ENCODE measurements at regions not wholly inside any gene's neighbourhood (a gene's known extent, or its start where the extent isn't known, plus 50 kb on each side); places are given as distances from the start of the nearest gene placed in this dataset.

- Histone ChIP-seq H3K4me1 (no peaks in the 10 kb centered on the region), H3K27ac (no peak overlapping the region), H3K27me3 (no peaks in the 10 kb centered on the region), H3K9me3 (no peaks in the 10 kb centered on the region), H3K36me3 (no peaks in the 10 kb centered on the region), H3K4me3 (no peak overlapping the region)
- peak in 1 of 2 donors; percentile 38 for DNase-seq
- peak; percentile 61 to 64 for TF ChIP-seq CTCF (IDR thresholded peaks at IDR 0.05)
- intact Hi-C loops (cut with DNase I; ENCODE audit: low total_unique reads) = loop anchor here (10.0 kb wide), 2 partner anchors 662 to 752 kb away; no protein-coding TSS in a partner anchor
Observed at GRCh38 chr3:117526470-117527079, 817.0 kb downstream of the TUSC7 start.

GRCh38 chr3:117527346-117527745 is 817.8 kb downstream of the TUSC7 start:
- no peaks in the 10 kb centered on the region for H3K9me3 ChIP-seq

GRCh38 chr3:117528688-117529087 is 819.1 kb downstream of the TUSC7 start:
- no peak overlapping the region for H3K4me3 ChIP-seq
- DNase-seq = no peak
- intact Hi-C loops (cut with DNase I; ENCODE audit: low total_unique reads) = loop anchor here (10.0 kb wide), 2 partner anchors 664 to 754 kb away; no protein-coding TSS in a partner anchor
- H3K9me3 ChIP-seq = no peaks in the 10 kb centered on the region
- H3K4me1 ChIP-seq = no peaks in the 10 kb centered on the region
- no peaks in the 10 kb centered on the region for H3K27me3 ChIP-seq
- H3K27ac ChIP-seq = no peak overlapping the region
- H3K36me3 ChIP-seq = no peaks in the 10 kb centered on the region
- TF ChIP-seq CTCF (IDR thresholded peaks at IDR 0.05) = no peak

More at GRCh38 chr3:117527346-117527745, 817.8 kb downstream of the TUSC7 start:
- no peaks in the 10 kb centered on the region for H3K36me3 ChIP-seq
- H3K27me3 ChIP-seq = no peaks in the 10 kb centered on the region
- intact Hi-C loops (cut with DNase I; ENCODE audit: low total_unique reads) = loop anchor here (10.0 kb wide), 2 partner anchors 663 to 753 kb away; no protein-coding TSS in a partner anchor
- H3K4me1 ChIP-seq = no peaks in the 10 kb centered on the region
- no peak for TF ChIP-seq CTCF (IDR thresholded peaks at IDR 0.05)
- H3K4me3 ChIP-seq = no peak overlapping the region
- no peak for DNase-seq
- H3K27ac ChIP-seq = no peak overlapping the region

GRCh38 chr3:117531078-117531767 is 821.6 kb downstream of the TUSC7 start:
- Histone ChIP-seq H3K9me3 (no peaks in the 10 kb centered on the region), H3K36me3 (no peaks in the 10 kb centered on the region)

GRCh38 chr3:117532268-117532667 is 822.7 kb downstream of the TUSC7 start:
- intact Hi-C loops (cut with DNase I; ENCODE audit: low total_unique reads) = no loop called here
- H3K27me3 ChIP-seq = no peaks in the 10 kb centered on the region
- H3K36me3 ChIP-seq = no peaks in the 10 kb centered on the region
- no peaks in the 10 kb centered on the region for H3K9me3 ChIP-seq
- no peak for DNase-seq
- H3K4me3 ChIP-seq = no peak overlapping the region
- no peak for TF ChIP-seq CTCF (IDR thresholded peaks at IDR 0.05)
- no peaks in the 10 kb centered on the region for H3K4me1 ChIP-seq
- H3K27ac ChIP-seq = no peak overlapping the region

More at GRCh38 chr3:117531078-117531767, 821.6 kb downstream of the TUSC7 start:
- no peaks in the 10 kb centered on the region for H3K4me1 ChIP-seq
- no peaks in the 10 kb centered on the region for H3K27me3 ChIP-seq
- intact Hi-C loops (cut with DNase I; ENCODE audit: low total_unique reads) = no loop called here
- H3K4me3 ChIP-seq = no peak overlapping the region
- no peak for TF ChIP-seq CTCF (IDR thresholded peaks at IDR 0.05)
- no peak for DNase-seq
- H3K27ac ChIP-seq = no peak overlapping the region
